ENCODE measurements at regions not wholly inside any gene's neighbourhood (a gene's known extent, or its start where the extent isn't known, plus 50 kb on each side); places are given as distances from the start of the nearest gene placed in this dataset.

DNA sequence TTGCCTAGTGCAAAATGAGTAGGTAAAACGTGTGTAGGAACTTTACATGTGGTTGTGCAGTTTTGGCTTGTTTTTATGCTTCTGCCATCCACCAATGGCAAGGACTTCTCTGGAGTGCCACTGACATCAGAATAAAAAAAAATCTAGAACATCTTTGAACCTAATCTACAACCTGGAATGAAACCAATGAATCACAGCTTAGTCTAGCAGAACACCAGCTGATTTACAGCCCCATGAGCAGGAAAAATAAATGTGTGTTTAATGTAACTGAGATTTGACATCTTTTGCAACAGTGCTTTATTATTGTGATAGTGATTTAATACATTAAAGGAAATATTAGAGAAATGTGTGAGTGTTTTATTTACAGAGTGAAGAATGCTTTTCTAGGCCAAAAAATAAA is 995.1 kb downstream of the PCDH7 start:
- TF ChIP-seq, protein P1, sequence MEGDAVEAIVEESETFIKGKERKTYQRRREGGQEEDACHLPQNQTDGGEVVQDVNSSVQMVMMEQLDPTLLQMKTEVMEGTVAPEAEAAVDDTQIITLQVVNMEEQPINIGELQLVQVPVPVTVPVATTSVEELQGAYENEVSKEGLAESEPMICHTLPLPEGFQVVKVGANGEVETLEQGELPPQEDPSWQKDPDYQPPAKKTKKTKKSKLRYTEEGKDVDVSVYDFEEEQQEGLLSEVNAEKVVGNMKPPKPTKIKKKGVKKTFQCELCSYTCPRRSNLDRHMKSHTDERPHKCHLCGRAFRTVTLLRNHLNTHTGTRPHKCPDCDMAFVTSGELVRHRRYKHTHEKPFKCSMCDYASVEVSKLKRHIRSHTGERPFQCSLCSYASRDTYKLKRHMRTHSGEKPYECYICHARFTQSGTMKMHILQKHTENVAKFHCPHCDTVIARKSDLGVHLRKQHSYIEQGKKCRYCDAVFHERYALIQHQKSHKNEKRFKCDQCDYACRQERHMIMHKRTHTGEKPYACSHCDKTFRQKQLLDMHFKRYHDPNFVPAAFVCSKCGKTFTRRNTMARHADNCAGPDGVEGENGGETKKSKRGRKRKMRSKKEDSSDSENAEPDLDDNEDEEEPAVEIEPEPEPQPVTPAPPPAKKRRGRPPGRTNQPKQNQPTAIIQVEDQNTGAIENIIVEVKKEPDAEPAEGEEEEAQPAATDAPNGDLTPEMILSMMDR (IDR thresholded peaks at IDR 0.05): no peak
- TF ChIP-seq EZH2 (IDR thresholded peaks at IDR 0.05): no peak

Measured in neural progenitor cell (in vitro differentiated cells).